ENCODE measurements at regions not wholly inside any gene's neighbourhood (a gene's known extent, or its start where the extent isn't known, plus 50 kb on each side); places are given as distances from the start of the nearest gene placed in this dataset.
"Not testable (repeated sequence)": the region's sequence is repeated elsewhere in the genome, so short reads cannot be mapped to it uniquely, and the experiment has no call there.

DNA sequence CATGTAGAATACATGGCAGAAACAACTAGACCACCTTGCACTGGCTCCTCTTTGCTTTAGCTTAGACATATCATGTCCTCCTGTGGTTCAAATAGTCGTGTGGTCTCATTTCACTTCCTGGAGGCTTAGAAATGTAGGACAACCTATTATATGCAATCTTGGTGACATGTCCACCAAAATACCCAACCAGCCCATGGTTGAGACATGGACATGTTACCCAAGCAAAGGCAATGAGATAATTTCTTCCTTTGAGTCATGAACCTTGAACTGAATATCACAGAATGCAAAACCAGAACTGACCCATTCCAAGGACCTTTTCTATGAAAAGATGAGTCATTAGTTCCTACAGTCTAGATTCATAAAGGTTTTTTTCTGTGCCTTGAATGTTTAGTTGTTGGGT lies 309.0 kb upstream of the MDFIC2 start:
- no peak for DNase-seq

DNA sequence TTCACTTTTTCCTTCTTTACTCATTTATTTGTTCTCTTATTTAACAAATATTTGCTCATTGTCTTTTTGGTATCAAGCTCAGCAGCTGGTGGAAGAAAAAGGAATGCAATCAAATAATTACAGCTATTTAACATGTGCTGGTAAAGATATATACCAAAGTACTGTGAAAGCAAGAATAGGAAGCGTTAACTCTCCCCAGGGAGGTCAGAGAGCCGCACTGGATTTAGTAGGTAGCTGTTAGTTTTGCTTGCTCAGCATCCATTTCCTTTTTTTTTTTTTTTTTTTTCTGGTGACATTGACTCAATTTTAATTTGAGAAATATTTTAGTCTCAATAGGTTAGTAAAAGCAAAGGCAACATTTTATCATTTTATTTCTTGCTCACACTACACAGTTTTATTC lies 308.5 kb upstream of the MDFIC2 start:
- no peak for DNase-seq

DNA sequence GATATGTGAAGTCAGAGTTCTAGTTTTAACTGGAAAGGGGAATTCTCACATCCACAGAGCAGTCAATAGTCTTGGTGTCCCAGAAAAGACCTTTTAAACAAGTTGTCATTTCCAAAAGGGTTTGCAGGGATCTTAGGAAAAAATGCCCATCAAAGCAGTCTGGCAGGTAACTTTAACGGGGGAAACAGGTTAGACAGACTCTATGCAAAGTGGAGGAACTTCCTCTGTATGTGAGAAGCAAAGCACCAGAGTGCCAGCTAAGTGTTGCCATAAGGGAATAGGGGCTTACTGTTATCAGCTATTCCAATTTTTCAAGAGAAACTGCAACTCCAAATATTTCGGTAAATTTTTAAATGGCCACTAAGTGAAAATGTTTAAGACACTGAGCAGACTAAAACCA lies 307.9 kb upstream of the MDFIC2 start:
- no peak for DNase-seq

DNA sequence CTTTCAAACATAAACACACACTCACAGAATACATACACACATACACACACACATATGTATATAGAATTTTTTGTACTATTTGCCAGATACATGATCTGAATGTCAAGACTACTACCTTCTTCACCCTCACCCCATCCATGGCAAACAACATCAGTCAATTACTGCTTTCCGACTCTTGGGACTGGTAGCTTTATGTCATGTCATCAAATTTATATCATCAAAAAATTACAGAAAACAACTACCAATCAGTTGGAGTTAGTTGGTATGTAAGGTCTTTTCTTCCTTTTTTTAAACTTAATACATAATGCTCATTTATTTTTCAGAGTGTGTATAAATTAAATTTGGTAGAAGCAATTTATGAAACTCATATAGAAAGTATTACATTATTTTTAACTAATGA lies 305.7 kb upstream of the MDFIC2 start:
- DNase-seq, result no peak

DNA sequence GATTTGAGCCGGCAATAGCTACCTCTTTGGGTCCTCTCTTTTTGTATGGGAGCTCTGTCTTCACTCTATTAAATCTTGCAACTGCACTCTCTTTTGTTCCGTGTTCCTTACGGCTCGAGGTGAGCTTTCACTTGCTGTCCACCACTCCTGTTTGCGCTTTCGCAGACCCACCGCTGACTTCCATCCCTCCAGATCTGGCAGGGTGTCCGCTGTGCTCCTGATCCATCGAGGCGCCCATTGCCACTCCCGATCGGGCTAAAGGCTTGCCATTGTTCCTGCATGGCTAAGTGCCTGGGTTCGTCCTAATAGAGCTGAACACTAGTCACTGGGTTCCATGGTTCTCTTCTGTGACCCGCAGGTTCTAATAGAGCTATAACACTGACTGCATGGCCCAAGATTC lies 304.9 kb upstream of the MDFIC2 start:
- not testable (repeated sequence) for DNase-seq

DNA sequence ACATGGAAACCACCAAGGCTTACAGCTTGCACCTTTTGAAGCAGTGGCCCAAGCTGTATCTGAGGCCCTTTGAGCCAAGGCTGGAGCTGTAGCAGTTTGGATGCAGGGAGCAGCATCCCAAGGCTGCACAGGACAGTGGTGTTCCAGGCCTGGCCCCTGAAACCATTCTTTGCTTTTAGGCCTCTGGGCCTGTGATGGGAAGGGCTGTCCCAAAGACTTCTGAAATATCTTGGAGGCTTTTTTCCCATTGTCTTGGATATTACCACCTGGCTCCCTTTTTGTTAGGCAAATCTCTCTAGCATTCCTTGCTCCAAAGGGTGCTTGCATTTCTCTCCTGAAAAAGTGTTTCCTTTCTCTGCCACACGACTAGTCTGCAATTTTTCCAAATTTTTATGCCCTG lies 302.8 kb upstream of the MDFIC2 start:
- DNase-seq, result no peak

DNA sequence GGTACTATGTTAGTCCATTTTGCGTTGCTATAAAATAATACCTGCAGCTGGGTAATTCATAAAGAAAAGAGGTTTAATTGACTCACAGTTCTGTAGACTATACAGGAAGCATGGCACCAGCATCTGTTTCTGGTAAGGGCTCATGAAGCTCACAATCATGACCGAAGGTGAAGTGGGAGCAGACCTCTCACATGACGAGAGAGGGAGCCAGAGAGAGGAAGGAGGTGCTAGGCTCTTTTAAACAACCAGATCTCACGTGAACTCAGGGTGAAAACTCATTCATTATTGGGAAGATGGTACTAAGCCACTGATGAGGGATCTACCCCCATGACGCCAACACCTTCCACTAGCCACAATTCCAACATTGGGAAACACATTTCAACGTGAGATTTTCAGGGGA lies 301.7 kb upstream of the MDFIC2 start:
- no peak for DNase-seq

DNA sequence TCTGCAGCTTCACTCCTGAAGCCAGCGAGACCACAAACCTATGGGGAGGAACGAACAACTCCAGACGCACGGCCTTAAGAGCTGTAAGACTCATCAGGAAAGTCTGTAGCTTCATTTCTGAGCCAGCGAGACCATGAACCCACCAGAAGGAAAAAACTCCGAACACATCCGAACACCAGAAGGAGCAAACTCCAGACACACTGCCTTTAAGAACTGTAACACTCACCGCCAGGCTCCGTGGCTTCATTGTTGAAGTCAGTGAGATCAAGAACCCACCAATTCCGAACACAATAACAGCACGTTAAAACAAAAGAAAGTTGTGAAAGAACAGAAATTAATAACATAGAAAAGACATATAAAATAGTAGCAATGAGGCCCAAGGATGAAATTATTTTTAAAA lies 300.5 kb upstream of the MDFIC2 start:
- DNase-seq, result no peak

DNA sequence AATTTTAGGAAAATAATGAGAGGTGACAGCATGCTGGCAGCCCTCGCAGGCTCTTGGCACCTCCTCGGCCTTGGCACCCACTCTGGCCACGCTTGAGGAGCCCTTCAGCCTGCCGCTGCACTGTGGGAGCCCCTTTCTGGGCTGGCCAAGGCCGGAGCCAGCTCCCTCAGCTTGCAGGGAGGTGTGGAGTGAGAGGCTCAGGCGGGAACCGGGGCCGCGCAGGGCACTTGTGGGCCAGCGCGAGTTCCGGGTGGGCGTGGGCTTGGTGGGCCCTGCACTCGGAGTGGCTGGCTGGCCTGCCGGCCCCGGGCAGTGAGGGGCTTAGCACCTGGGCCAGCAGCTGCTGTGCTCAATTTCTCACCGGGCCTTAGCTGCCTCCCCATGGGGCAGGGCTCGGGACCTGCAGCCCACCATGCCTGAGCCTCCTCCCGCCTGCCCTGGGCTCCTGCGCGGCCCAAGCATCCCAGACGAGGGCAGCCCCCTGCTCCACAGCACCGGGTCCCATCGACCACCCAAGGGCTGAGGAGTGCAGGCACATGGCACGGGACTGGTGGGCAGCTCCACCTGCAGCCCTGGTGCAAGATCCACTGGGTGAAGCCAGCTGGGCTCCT lies 299.3 kb upstream of the MDFIC2 start:
- DNase-seq, result not testable (repeated sequence)

DNA sequence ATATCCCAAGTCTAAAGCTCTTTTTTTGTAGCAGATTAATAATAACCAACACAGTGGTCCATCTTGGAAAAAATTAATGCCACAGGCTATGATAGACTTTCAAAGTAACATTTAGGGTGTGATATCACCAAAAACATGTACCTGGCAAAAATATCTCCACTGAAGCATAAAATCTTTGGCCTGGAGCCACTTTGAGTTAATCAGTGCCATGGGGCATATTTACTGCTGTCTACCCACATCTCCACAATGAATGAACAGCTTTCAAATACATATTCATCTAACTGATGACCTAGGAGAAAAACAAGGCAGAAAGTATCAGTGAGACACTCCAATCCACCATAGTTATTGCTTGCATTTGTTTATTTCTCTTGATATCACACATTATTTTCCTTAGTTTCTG lies 296.0 kb upstream of the MDFIC2 start:
- DNase-seq, result no peak

DNA sequence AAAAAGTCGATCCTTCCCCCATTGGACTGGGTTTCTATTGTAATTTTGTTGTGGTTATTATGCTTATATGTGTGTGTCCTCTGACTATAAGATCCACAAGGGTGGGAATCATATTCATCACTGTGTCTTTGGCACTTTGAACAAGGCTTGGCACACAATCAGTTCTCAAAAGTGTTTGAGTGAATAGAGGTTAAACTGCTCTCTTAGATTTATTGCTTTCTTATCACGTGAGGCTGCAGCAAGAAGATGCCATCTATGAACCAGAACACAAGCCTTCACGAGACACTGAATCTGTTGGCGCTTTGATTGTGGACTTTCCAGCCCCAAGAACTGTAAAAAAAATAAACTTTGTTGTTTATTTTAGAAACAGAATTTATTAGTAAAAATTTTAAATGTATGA lies 295.0 kb upstream of the MDFIC2 start:
- DNase-seq, result no peak

DNA sequence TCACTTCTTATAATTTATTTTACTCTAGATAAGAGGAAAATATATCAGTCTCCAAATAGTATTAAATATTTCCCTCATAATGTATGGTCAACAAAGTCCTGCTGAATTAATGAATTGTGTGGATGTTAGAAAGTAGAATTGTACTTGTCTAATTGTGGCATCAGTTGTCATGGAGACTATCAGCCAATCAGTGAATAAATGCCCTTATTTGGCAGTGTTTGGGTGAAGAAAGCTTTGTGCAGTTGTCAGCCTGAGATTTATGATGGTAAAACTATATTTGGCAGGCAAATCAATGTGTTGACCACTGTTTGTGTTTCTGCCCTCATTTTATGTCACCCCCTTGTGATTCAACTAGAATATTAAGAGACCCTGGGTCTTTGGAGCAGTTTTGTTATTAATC lies 293.6 kb upstream of the MDFIC2 start:
- DNase-seq, result no peak

DNA sequence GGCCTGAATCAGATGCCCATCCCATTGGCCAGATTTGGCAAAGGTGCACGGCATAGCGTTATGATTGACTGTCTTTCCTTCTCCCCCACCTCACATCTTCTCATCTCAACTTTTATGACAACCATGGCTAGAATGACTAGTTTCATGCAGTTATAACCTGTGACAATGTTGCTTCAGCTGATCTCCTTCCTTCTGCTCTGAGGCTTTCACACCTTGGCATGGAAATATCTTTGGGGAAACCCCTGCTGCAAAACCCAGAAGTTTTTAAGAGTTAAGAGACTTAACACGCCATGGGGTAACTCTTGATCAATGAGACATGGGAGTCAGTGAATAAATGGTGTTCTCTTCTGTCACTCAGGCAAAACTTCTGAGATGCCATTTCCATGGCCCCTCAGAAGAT lies 290.7 kb upstream of the MDFIC2 start:
- no peak for DNase-seq

DNA sequence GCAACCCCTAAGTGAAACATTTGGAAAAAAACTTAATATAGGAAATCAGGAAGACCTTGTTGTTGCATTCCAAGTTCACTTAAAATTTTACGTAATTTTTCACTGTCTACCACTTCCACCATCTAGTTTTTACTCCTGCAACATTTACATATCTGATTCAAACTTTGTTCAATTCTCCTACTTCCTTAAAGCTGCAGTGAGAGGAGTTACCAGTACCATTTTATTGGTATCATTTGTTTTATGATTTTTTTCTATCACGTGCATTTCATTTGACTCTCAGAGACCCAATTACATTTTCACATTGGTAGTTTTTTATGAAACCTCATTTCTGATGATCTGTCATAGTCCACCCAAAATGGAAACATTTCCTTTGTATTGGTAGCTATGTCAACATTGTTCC lies 284.9 kb upstream of the MDFIC2 start:
- DNase-seq, result no peak

DNA sequence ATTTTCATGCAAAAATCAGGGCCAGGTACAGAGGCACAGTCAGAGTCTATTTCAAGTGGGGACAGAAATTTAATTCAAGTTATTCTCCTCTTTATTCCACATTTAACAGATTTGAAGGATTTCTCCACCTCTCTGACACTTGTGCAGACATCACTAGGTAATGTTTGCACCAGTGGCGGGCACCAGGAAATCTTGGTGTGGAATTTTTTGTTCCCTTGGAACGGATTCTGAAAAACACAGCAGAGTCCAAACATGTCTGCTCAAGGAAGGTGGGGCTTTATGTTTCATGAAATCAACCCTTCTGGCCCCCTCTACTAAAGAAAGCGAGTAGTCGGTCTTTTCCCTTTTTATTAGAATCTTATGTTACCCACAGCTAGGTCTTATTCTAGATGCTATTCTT lies 271.2 kb upstream of the MDFIC2 start:
- no peak for DNase-seq

DNA sequence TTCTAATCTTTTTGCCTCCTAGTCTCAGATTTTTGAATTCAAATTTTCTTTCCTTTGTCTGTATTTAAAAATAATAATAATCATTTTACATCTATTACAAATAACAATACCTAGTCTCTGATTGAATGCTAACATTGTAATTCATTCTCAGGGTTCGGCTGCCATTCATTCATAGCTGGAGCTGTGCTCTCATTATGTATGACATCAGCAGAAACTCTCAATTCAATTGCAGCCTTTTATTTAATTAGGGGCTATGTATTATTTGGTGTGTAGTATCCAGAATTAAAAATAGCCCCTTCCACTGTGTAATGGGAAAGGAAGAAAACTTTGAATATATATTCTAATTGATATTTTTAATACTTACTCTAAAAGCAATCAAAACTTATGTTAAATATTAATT lies 270.4 kb upstream of the MDFIC2 start:
- no peak for DNase-seq

DNA sequence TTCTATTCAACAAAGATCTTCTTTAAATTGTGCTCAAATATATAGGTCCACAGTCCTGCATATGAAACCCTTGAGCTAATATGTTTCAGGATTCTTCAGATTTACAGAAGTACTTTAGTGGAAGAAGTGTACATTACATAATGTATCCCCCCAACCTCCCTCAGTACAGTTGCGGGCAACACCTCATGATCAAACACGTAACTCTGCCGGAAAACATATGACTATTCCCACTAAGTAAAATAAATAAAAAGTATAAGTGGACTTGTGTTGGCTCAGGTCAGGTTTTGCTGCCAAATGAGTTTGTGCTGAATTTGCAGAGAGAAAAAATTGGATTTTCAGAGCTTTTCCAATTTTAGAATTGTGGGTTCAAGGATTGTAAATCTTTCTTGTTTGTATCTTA lies 267.6 kb upstream of the MDFIC2 start:
- DNase-seq, result no peak

DNA sequence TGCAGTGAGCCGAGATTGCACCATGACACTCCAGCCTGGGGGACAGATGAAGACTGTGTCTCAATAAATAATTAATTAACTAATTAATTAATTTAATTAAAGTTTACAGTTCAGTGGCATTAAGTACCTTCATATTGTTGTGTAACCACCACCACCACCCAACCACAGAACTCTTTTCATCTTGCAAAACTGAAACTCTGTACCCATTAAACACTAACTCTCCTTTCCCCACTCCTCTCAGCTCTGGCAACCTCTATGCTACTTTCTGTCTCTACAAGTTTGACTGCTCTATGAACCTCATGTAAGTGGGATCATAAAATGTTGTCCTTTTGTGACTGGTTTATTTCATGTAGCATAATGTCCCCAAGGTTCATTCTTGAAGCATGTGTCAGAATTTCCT lies 259.3 kb upstream of the MDFIC2 start:
- no peak for DNase-seq

DNA sequence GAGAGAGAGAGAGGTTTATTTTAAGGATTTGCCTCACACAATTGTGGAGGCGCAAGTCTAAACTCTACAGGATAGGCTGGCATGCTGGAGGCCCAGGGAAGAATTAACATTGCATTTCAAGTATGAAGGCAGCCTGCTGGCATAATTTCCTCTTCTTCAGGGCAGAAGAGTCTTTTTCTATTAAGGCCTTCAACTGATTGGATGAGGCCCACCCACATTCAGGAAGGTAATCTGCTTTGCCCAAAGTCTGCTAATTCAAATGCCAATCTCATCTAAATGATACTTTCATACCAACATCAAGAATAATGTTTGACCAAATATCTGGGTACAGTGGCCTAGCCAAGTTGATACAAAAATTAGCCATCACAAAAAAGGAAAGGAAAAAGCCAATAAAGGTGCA lies 258.1 kb upstream of the MDFIC2 start:
- DNase-seq, result no peak

DNA sequence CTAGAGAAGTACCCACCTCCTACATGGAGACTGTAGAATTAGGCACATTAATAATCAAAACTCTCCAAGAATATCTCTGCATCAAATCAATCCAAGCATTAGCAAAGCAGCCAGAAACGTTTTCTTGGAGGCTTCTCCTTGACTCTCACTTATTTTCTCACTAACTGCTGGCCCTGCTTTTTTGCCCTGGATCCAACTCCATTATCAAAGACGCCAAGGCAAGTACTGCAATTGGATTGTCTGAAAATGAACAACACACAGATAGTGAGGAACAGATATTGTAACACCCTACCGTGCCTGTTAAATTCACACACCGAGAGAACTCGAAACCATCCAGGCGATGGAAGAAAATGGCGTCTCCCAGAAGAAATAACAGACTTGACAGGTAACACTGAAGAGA lies 256.2 kb upstream of the MDFIC2 start:
- no peak for DNase-seq

DNA sequence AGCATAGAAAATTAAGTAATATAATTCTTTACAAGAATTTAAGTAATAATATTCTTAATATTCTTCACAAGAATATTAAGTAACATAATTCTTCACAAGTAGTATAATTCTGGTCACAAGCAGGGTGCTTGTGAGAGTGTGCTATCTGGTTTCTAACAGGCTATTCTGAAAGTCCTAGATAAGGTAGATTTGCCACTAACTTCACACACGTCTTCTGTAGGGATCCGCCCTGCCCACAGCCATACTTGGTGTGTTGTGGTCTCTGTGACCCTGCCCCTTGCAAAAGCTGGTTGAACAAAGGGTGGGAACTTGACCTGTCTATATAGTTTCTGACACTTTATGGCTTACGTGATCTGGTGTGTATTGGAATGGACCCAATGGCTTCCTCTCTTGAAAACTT lies 253.4 kb upstream of the MDFIC2 start:
- no peak for DNase-seq

DNA sequence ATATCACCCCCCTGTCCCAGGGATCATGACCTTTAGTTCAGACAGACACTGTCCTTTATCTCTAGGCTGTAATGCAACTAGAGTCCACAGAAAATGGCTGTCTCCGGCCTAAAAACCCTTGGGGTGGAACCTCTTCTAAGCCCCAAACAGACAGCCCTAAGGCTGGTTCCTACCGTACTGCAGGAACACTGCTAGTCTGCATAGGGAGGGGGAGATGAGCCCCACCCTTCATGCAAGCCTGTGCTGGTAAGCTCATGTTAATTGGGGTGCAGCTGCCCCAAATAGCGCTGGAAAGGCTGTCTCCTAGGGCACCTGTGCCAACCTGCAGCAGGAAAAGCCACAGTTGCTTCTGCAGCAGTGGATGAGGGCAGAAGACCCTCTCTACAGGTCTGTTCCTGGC lies 252.1 kb upstream of the MDFIC2 start:
- DNase-seq, result no peak

DNA sequence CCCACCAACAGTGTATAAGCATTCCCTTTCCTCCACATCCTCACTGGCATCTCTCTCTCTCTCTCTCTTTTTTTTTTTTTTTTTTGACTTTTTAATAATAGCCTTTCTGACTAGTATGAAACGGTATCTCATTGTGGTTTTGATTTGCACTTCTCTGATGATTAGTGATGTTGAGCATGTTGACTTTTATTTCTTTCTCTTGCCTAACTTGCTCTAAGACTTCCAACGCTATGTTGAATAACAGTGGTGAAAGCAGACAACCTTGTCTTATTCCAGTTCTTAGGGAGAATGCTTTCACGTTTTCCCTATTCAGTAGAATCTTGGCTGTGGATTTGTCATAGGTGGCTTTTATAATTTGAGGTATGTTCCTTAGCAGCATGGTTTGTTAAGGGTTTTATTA lies 249.4 kb upstream of the MDFIC2 start:
- no peak for DNase-seq

DNA sequence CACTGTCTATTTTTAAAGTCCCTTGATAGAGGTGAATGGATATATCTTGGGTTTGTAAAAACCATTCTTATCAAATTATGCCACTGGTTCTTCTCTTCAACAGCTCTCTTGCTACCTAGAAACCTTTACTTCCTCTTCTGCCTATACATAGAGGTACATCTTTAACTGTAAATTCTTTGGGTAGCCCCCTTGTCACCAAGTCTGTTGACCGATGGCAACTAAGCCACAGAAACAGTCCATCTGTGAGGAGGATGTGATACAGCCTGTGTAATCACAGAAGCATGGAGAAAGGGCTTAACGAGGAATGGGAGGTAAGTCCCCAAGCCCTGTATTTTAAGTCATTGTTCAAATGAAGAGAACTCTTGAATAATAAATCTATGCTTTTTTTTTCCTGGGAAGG lies 246.5 kb upstream of the MDFIC2 start:
- DNase-seq, result no peak

DNA sequence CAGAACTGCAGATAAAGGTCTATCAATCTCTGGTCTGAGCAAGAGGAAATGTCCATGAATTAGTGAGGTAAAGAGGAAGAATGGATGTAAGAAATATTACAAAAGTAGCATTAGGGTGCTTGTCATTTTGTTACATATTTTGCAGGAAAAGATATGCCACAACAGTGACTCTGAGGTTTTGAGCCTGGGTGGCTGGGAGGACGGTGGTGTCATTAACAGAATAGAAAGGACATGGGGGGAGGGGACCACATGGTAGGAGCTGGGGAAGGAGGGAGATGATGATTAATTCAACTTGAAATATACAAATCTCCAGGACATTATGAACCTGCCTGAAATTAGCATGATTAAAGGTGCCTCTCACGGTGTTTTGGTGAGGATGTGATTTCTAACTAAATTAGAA lies 245.5 kb upstream of the MDFIC2 start:
- DNase-seq, result no peak

DNA sequence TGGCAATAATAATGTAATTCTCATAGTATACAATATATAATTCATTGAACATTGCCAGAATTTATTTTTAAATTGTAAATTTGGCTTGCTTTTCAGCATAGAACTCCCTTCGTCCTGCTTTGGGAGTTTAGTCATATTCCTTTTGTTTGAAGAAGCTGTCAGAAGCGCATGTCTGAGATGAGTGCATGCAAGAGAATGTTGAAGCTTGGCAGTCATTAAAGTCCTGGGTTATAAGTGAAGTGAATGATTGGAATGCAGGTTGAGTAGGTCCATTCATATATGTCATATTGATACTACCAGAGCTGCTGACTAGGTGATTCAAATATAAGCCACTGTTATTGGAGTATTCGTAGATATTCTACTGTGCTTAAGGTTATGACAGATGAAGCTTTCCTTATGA lies 243.6 kb upstream of the MDFIC2 start:
- no peak for DNase-seq

All from femur (tissue), 1 donor.